ENCODE measurements at regions not wholly inside any gene's neighbourhood (a gene's known extent, or its start where the extent isn't known, plus 50 kb on each side); places are given as distances from the start of the nearest gene placed in this dataset.

DNA sequence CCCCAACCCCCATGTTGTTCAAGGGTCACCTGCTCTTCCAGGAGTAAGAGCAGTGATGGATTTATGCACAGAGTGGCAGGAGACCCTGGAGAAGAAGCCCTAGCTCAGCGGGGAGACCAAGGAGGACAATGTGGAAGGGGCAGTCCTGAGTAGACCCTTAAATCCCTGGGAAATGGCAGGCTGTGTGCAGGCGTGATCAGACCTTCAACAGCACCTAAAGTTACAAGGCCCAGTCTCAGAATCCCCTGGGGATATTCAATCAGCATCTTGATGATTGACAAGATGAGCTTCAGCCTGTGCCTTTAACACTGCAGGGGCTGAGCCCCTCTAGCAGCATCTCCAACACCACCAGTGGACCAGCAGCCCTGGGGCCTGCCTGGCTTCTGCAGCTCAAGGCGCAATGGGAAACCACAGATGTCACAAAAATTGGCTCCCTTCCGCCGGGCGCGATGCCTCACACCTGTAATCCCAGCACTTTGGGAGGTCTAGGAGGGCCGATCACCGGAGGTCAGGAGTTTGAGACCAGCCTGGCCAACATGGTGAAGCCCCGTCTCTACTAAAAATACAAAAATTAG is 60.4 kb downstream of the IRF2BP2 start (continued):
- TF ChIP-seq, protein P1, sequence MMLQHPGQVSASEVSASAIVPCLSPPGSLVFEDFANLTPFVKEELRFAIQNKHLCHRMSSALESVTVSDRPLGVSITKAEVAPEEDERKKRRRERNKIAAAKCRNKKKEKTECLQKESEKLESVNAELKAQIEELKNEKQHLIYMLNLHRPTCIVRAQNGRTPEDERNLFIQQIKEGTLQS (IDR thresholded peaks at IDR 0.05), result no peak
- TF ChIP-seq, protein P2, sequence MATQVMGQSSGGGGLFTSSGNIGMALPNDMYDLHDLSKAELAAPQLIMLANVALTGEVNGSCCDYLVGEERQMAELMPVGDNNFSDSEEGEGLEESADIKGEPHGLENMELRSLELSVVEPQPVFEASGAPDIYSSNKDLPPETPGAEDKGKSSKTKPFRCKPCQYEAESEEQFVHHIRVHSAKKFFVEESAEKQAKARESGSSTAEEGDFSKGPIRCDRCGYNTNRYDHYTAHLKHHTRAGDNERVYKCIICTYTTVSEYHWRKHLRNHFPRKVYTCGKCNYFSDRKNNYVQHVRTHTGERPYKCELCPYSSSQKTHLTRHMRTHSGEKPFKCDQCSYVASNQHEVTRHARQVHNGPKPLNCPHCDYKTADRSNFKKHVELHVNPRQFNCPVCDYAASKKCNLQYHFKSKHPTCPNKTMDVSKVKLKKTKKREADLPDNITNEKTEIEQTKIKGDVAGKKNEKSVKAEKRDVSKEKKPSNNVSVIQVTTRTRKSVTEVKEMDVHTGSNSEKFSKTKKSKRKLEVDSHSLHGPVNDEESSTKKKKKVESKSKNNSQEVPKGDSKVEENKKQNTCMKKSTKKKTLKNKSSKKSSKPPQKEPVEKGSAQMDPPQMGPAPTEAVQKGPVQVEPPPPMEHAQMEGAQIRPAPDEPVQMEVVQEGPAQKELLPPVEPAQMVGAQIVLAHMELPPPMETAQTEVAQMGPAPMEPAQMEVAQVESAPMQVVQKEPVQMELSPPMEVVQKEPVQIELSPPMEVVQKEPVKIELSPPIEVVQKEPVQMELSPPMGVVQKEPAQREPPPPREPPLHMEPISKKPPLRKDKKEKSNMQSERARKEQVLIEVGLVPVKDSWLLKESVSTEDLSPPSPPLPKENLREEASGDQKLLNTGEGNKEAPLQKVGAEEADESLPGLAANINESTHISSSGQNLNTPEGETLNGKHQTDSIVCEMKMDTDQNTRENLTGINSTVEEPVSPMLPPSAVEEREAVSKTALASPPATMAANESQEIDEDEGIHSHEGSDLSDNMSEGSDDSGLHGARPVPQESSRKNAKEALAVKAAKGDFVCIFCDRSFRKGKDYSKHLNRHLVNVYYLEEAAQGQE (IDR thresholded peaks at IDR 0.05), result no peak
- TF ChIP-seq TAF1 (conservative IDR thresholded peaks at IDR 0.05) (no peak), FOXA1 (IDR thresholded peaks at IDR 0.05) (no peak), GABPA (IDR thresholded peaks at IDR 0.05 in 1 of 2, conservative IDR thresholded peaks at IDR 0.05 in 1 of 2) (no peak), EGR1 (IDR thresholded peaks at IDR 0.05; ENCODE audit: low read depth in 2 of 2) (no peak)

DNA sequence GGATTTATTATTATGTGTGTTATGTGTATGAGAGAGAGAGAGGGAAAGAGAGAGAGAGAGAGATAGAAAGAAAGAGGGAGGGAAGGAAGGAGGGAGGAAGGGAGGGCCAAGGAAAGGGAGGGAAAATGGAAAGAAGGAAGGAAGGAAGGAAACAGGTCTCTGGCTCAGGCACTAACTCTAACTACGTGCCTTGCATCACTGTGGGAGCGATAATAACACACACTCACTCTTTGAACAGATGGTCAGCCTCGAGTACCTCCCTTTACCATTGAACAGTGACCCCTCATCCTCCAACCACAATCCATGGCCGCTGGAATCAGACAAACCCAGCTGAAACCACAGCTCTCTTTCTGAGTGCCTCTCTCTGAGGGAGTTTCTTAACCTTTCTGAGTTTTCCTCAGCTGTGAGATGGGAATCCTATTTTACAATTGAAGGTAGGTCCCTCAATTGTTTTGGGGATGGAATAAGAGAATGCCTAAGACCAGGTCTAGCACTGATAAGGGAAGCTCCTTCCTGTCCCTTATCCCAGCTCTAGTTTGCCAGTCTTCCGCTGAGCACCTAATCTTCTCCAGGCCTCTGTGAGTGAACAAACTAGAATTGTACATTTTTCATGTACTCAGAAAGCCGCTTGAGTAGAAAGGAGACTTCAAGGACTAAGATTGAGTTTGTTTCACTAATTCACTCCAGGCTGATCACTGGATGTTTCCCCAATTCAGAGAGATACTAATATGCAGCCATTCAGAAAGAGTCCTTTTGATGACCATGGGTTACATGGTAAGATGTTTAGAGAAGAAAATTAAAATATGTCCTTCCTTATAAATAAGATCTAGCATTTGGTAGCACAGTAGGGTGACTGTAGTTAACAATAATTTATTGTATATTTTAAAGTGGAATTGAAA is 62.8 kb downstream of the IRF2BP2 start:
- no peak for DNase-seq (ENCODE audit: low spot score)
- no peaks in the 10 kb centered on the region for H3K36me3 ChIP-seq (ENCODE audit: control insufficient read depth in 4 of 4, insufficient read depth in 3 of 4, low read depth in 1 of 4, low read length in 3 of 4)
- H3K4me1 ChIP-seq (ENCODE audit: control insufficient read depth in 4 of 4, insufficient read depth in 4 of 4, low read length in 3 of 4), result peaks cover 4 to 23% (median 13%) of the 10 kb centered on the region in 4 donors
- H3K27me3 ChIP-seq (ENCODE audit: control insufficient read depth in 4 of 4, insufficient read depth in 4 of 4, low read length in 3 of 4), result no peaks in the 10 kb centered on the region
- no peaks in the 10 kb centered on the region for H3K9me3 ChIP-seq (ENCODE audit: control insufficient read depth in 4 of 4, low read length in 3 of 4)
- TF ChIP-seq, protein P3, sequence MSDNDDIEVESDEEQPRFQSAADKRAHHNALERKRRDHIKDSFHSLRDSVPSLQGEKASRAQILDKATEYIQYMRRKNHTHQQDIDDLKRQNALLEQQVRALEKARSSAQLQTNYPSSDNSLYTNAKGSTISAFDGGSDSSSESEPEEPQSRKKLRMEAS (IDR thresholded peaks at IDR 0.05), result no peak
- TF ChIP-seq FOXA1 (IDR thresholded peaks at IDR 0.05) (no peak), HNF4G (IDR thresholded peaks at IDR 0.05) (no peak), SP1 (IDR thresholded peaks at IDR 0.05) (no peak), HNF4A (conservative IDR thresholded peaks at IDR 0.05) (no peak), NR2F2 (IDR thresholded peaks at IDR 0.05) (no peak), JUND (IDR thresholded peaks at IDR 0.05) (no peak), GABPA (IDR thresholded peaks at IDR 0.05 in 1 of 2, conservative IDR thresholded peaks at IDR 0.05 in 1 of 2) (no peak), RXRA (IDR thresholded peaks at IDR 0.05) (no peak), YY1 (IDR thresholded peaks at IDR 0.05) (no peak), TAF1 (conservative IDR thresholded peaks at IDR 0.05) (no peak), RAD21 (IDR thresholded peaks at IDR 0.05) (no peak)
- TF ChIP-seq, protein P4, sequence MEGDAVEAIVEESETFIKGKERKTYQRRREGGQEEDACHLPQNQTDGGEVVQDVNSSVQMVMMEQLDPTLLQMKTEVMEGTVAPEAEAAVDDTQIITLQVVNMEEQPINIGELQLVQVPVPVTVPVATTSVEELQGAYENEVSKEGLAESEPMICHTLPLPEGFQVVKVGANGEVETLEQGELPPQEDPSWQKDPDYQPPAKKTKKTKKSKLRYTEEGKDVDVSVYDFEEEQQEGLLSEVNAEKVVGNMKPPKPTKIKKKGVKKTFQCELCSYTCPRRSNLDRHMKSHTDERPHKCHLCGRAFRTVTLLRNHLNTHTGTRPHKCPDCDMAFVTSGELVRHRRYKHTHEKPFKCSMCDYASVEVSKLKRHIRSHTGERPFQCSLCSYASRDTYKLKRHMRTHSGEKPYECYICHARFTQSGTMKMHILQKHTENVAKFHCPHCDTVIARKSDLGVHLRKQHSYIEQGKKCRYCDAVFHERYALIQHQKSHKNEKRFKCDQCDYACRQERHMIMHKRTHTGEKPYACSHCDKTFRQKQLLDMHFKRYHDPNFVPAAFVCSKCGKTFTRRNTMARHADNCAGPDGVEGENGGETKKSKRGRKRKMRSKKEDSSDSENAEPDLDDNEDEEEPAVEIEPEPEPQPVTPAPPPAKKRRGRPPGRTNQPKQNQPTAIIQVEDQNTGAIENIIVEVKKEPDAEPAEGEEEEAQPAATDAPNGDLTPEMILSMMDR (IDR thresholded peaks at IDR 0.05; ENCODE audit: low read depth, low read length, missing input control), result no peak
- TF ChIP-seq, protein P2 (IDR thresholded peaks at IDR 0.05), result no peak
- TF ChIP-seq, protein P5, sequence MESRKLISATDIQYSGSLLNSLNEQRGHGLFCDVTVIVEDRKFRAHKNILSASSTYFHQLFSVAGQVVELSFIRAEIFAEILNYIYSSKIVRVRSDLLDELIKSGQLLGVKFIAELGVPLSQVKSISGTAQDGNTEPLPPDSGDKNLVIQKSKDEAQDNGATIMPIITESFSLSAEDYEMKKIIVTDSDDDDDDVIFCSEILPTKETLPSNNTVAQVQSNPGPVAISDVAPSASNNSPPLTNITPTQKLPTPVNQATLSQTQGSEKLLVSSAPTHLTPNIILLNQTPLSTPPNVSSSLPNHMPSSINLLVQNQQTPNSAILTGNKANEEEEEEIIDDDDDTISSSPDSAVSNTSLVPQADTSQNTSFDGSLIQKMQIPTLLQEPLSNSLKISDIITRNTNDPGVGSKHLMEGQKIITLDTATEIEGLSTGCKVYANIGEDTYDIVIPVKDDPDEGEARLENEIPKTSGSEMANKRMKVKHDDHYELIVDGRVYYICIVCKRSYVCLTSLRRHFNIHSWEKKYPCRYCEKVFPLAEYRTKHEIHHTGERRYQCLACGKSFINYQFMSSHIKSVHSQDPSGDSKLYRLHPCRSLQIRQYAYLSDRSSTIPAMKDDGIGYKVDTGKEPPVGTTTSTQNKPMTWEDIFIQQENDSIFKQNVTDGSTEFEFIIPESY (IDR thresholded peaks at IDR 0.05), result no peak
- 83% methylated on average over 6 of the region's 6 CpGs for WGBS
- H3K4me3 ChIP-seq (ENCODE audit: low read depth in 1 of 3, low read length in 3 of 3), result no peak overlapping the region
- no peak overlapping the region for H3K27ac ChIP-seq (ENCODE audit: low read depth in 1 of 2, low read length in 2 of 2)
- H3K9ac ChIP-seq (ENCODE audit: low read depth in 1 of 2, low read length in 2 of 2), result no peak overlapping the region

All from liver (tissue), 8 donors.